ENCODE measurements at regions not wholly inside any gene's neighbourhood (a gene's known extent, or its start where the extent isn't known, plus 50 kb on each side); places are given as distances from the start of the nearest gene placed in this dataset.

- Histone ChIP-seq H3F3A (ENCODE audit: insufficient read depth) (no peaks in the 10 kb centered on the region), H3K27me3 (replicated peaks; ENCODE audit: insufficient read depth) (no peaks in the 10 kb centered on the region), H3K36me3 (ENCODE audit: low read depth) (no peaks in the 10 kb centered on the region), H3K79me2 (ENCODE audit: insufficient read depth) (no peaks in the 10 kb centered on the region), H3K4me1 (ENCODE audit: insufficient read depth) (no peaks in the 10 kb centered on the region), H3K9me3 (ENCODE audit: low read depth) (no peaks in the 10 kb centered on the region), H3K9me2 (ENCODE audit: insufficient read depth) (no peaks in the 10 kb centered on the region), H3K4me3 (no peak overlapping the region), H3K9ac (no peak overlapping the region), H4K20me1 (ENCODE audit: insufficient read depth) (no peaks in the 10 kb centered on the region), H2AFZ (no peak overlapping the region), H3K27ac (no peak overlapping the region), H3K4me2 (ENCODE audit: unreplicated experiment) (no peak overlapping the region)
- TF ChIP-seq EZH2 (IDR thresholded peaks at IDR 0.05; ENCODE audit: insufficient read depth, poor library complexity, severe bottlenecking): no peak
- WGBS, 2 experiments (ENCODE audit: low coverage in 1 of 2, low lambda C conversion rate in 2 of 2, missing lambda C conversion rate in 2 of 2): 46 to 53% methylated on average over 6 of the region's 6 CpGs
- DNase-seq: no peak
- in situ Hi-C loops (cut with MboI): no loop called here
Observed at GRCh38 chrX:23505531-23506303, 161.6 kb upstream of the PRDX4 start.

- in situ Hi-C loops (cut with MboI): no loop called here
- TF ChIP-seq EZH2 (IDR thresholded peaks at IDR 0.05; ENCODE audit: insufficient read depth, poor library complexity, severe bottlenecking) (no peak), EZH2phosphoT487 (IDR thresholded peaks at IDR 0.05; ENCODE audit: insufficient read depth, low read depth) (no peak)
- Histone ChIP-seq H4K20me1 (ENCODE audit: insufficient read depth) (no peaks in the 10 kb centered on the region), H3K36me3 (ENCODE audit: low read depth) (no peaks in the 10 kb centered on the region), H3K9me2 (ENCODE audit: insufficient read depth) (no peaks in the 10 kb centered on the region), H3K27ac (no peak overlapping the region), H3K4me3 (no peak overlapping the region), H3K9ac (no peak overlapping the region), H3K9me3 (ENCODE audit: low read depth) (no peaks in the 10 kb centered on the region), H2AFZ (no peak overlapping the region), H3K79me2 (ENCODE audit: insufficient read depth) (no peaks in the 10 kb centered on the region), H3F3A (ENCODE audit: insufficient read depth) (no peaks in the 10 kb centered on the region), H3K4me2 (ENCODE audit: unreplicated experiment) (no peak overlapping the region), H3K27me3 (replicated peaks; ENCODE audit: insufficient read depth) (no peaks in the 10 kb centered on the region), H3K4me1 (ENCODE audit: insufficient read depth) (no peaks in the 10 kb centered on the region)
- WGBS, 2 experiments (ENCODE audit: low coverage in 1 of 2, low lambda C conversion rate in 2 of 2, missing lambda C conversion rate in 2 of 2): 0% methylated on average over 1 of the region's 1 CpG
- DNase-seq: no peak
Observed at GRCh38 chrX:23509256-23509655, 158.0 kb upstream of the PRDX4 start.

- no peak overlapping the region for H3K4me3 ChIP-seq
- 23 to 25% methylated on average over 2 of the region's 2 CpGs for WGBS, 2 experiments (ENCODE audit: low coverage in 1 of 2, low lambda C conversion rate in 2 of 2, missing lambda C conversion rate in 2 of 2)
- no peaks in the 10 kb centered on the region for H3K27me3 ChIP-seq (replicated peaks; ENCODE audit: insufficient read depth)
- no peaks in the 10 kb centered on the region for H3K4me1 ChIP-seq (ENCODE audit: insufficient read depth)
- DNase-seq: no peak
- no peaks in the 10 kb centered on the region for H3F3A ChIP-seq (ENCODE audit: insufficient read depth)
- no peak overlapping the region for H3K4me2 ChIP-seq (ENCODE audit: unreplicated experiment)
- no peak for TF ChIP-seq EZH2phosphoT487 (IDR thresholded peaks at IDR 0.05; ENCODE audit: insufficient read depth, low read depth)
- no peak for TF ChIP-seq EZH2 (IDR thresholded peaks at IDR 0.05; ENCODE audit: insufficient read depth, poor library complexity, severe bottlenecking)
- H3K79me2 ChIP-seq (ENCODE audit: insufficient read depth): no peaks in the 10 kb centered on the region
- H3K9ac ChIP-seq: no peak overlapping the region
- no peak overlapping the region for H3K27ac ChIP-seq
- H3K36me3 ChIP-seq (ENCODE audit: low read depth): no peaks in the 10 kb centered on the region
- in situ Hi-C loops (cut with MboI): no loop called here
- H3K9me3 ChIP-seq (ENCODE audit: low read depth): no peaks in the 10 kb centered on the region
- no peak overlapping the region for H2AFZ ChIP-seq
- H3K9me2 ChIP-seq (ENCODE audit: insufficient read depth): no peaks in the 10 kb centered on the region
- no peaks in the 10 kb centered on the region for H4K20me1 ChIP-seq (ENCODE audit: insufficient read depth)
Observed at GRCh38 chrX:23511793-23512192, 155.5 kb upstream of the PRDX4 start.

GRCh38 chrX:23513121-23513520 lies 154.2 kb upstream of the PRDX4 start:
- in situ Hi-C loops (cut with MboI): no loop called here
- TF ChIP-seq EZH2 (IDR thresholded peaks at IDR 0.05; ENCODE audit: insufficient read depth, poor library complexity, severe bottlenecking) (no peak), EZH2phosphoT487 (IDR thresholded peaks at IDR 0.05; ENCODE audit: insufficient read depth, low read depth) (no peak)
- H3K27ac ChIP-seq: no peak overlapping the region
- H3K36me3 ChIP-seq (ENCODE audit: low read depth): no peaks in the 10 kb centered on the region
- H3K9ac ChIP-seq: no peak overlapping the region
- H3K4me2 ChIP-seq (ENCODE audit: unreplicated experiment): no peak overlapping the region
- H3K9me2 ChIP-seq (ENCODE audit: insufficient read depth): no peaks in the 10 kb centered on the region
- no peaks in the 10 kb centered on the region for H3K79me2 ChIP-seq (ENCODE audit: insufficient read depth)
- H3F3A ChIP-seq (ENCODE audit: insufficient read depth): no peaks in the 10 kb centered on the region
- no peak for DNase-seq
- H3K4me3 ChIP-seq: no peak overlapping the region
- 12 to 22% methylated on average over 2 of the region's 2 CpGs for WGBS, 2 experiments (ENCODE audit: low coverage in 1 of 2, low lambda C conversion rate in 2 of 2, missing lambda C conversion rate in 2 of 2)
- no peak overlapping the region for H2AFZ ChIP-seq
- H4K20me1 ChIP-seq (ENCODE audit: insufficient read depth): no peaks in the 10 kb centered on the region
- no peaks in the 10 kb centered on the region for H3K27me3 ChIP-seq (replicated peaks; ENCODE audit: insufficient read depth)
- no peaks in the 10 kb centered on the region for H3K9me3 ChIP-seq (ENCODE audit: low read depth)
- no peaks in the 10 kb centered on the region for H3K4me1 ChIP-seq (ENCODE audit: insufficient read depth)

Data from GM23248 (cell line).